ENCODE measurements at regions not wholly inside any gene's neighbourhood (a gene's known extent, or its start where the extent isn't known, plus 50 kb on each side); places are given as distances from the start of the nearest gene placed in this dataset.

DNA sequence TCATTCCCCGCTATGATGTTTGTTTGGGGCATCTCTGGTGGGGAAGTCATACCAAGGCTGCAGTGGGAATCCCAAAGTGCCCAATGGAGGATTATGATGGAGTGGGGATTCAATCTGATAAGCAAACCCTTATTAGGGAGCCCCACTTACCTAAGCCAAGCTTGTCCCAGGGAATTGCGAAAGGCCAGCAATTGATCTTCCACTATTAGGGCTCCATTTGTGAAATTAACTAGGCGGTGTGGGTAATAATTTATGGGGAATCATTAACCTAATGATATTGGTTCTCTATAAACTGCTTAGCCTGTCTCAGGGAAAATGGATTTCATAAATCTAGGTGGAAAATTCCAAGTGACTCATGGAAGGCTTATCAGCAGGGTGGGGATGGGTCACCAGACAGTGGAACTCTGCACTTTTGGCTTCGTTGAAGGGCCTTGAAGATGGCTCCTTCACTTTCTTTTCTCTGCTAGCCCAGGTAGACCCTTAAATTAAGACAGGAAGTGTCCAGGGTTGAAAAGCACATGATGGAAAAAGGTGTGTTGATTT is 113.0 kb upstream of the WSCD2 start:
- TF ChIP-seq, protein P1, sequence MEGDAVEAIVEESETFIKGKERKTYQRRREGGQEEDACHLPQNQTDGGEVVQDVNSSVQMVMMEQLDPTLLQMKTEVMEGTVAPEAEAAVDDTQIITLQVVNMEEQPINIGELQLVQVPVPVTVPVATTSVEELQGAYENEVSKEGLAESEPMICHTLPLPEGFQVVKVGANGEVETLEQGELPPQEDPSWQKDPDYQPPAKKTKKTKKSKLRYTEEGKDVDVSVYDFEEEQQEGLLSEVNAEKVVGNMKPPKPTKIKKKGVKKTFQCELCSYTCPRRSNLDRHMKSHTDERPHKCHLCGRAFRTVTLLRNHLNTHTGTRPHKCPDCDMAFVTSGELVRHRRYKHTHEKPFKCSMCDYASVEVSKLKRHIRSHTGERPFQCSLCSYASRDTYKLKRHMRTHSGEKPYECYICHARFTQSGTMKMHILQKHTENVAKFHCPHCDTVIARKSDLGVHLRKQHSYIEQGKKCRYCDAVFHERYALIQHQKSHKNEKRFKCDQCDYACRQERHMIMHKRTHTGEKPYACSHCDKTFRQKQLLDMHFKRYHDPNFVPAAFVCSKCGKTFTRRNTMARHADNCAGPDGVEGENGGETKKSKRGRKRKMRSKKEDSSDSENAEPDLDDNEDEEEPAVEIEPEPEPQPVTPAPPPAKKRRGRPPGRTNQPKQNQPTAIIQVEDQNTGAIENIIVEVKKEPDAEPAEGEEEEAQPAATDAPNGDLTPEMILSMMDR (IDR thresholded peaks at IDR 0.05), result no peak
- TF ChIP-seq POLR2A (IDR thresholded peaks at IDR 0.05), result no peak

Measured in lower leg skin (tissue), 3 donors.